ENCODE measurements at regions not wholly inside any gene's neighbourhood (a gene's known extent, or its start where the extent isn't known, plus 50 kb on each side); places are given as distances from the start of the nearest gene placed in this dataset.

GRCh38 chr5:68757626-68758212 lies 336.1 kb upstream of the SLC30A5 start:
- no peak for TF ChIP-seq MYC (CRISPR knock-in tag; IDR thresholded peaks at IDR 0.05; ENCODE audit: borderline replicate concordance)
- TF ChIP-seq ZHX1 (CRISPR knock-in tag; IDR thresholded peaks at IDR 0.05; ENCODE audit: low read depth), result no peak
- no peak for TF ChIP-seq JUND (CRISPR knock-in tag; IDR thresholded peaks at IDR 0.05)
- TF ChIP-seq ZNF564 (CRISPR knock-in tag; IDR thresholded peaks at IDR 0.05), result no peak
- TF ChIP-seq FOXJ3 (CRISPR knock-in tag; IDR thresholded peaks at IDR 0.05; ENCODE audit: borderline replicate concordance), result no peak
- no peak for TF ChIP-seq EZH2 (conservative IDR thresholded peaks at IDR 0.05; ENCODE audit: low read depth, low read length)
- TF ChIP-seq JUN (CRISPR knock-in tag; IDR thresholded peaks at IDR 0.05), result no peak
- TF ChIP-seq ATF4 (CRISPR knock-in tag; IDR thresholded peaks at IDR 0.05), result no peak
- no peak for TF ChIP-seq ZBTB49 (CRISPR knock-in tag; IDR thresholded peaks at IDR 0.05; ENCODE audit: borderline replicate concordance)
- no peak for TF ChIP-seq USF2 (IDR thresholded peaks at IDR 0.05; ENCODE audit: low read depth, low read length)
- TF ChIP-seq USF2 (CRISPR knock-in tag; IDR thresholded peaks at IDR 0.05; ENCODE audit: borderline replicate concordance), result no peak
- no peak for TF ChIP-seq CEBPB (IDR thresholded peaks at IDR 0.05; ENCODE audit: borderline replicate concordance, low read depth, low read length)

Measured in HepG2 (cell line).